ENCODE measurements at regions not wholly inside any gene's neighbourhood (a gene's known extent, or its start where the extent isn't known, plus 50 kb on each side); places are given as distances from the start of the nearest gene placed in this dataset.

DNA sequence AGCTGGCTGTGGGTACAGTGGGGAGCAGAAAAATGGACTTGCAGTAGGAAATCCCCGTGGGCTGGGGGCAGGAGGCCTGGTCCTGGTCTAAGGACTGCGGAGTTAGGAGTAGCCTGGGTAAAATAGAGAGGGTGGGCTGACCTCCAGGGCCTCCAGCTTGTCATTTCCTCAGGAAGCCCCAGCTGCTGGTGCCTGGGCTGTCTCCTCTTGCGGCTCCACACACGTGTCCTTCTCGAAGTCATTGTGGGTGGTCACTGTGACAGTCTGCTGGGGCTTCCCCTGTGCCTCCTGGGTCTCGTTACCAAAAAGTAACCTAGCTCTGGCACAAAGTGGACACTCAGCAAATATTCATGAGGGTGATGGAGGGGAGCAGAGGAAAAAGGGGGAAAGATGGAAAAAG lies 259.7 kb downstream of the FGF9 start:
- intact Hi-C loops (cut with DNase I; ENCODE audit: low total_unique reads), result no loop called here
- no peaks in the 10 kb centered on the region for H3K27me3 ChIP-seq
- TF ChIP-seq POLR2A (IDR thresholded peaks at IDR 0.05) (no peak), CTCF (IDR thresholded peaks at IDR 0.05) (no peak)
- no peaks in the 10 kb centered on the region for H3K4me1 ChIP-seq
- no peak overlapping the region for H3K27ac ChIP-seq
- 60 to 67% methylated on average over 5 to 6 of the region's 6 CpGs for WGBS, 2 donors
- DNase-seq, result no peak
- H3K9me3 ChIP-seq, result no peaks in the 10 kb centered on the region
- no peak overlapping the region for H3K4me3 ChIP-seq
- H3K36me3 ChIP-seq (ENCODE audit: low read depth, missing control alignments), result no peaks in the 10 kb centered on the region

- H3K36me3 ChIP-seq (ENCODE audit: low read depth, missing control alignments), result no peaks in the 10 kb centered on the region
- H3K4me1 ChIP-seq, result no peaks in the 10 kb centered on the region
- no peak overlapping the region for H3K27ac ChIP-seq
- DNase-seq, result no peak
- no peak overlapping the region for H3K4me3 ChIP-seq
- H3K9me3 ChIP-seq, result no peaks in the 10 kb centered on the region
- 89 to 91% methylated on average over 2 of the region's 2 CpGs for WGBS, 2 donors
- TF ChIP-seq POLR2A (IDR thresholded peaks at IDR 0.05) (no peak), CTCF (IDR thresholded peaks at IDR 0.05) (no peak)
- intact Hi-C loops (cut with DNase I; ENCODE audit: low total_unique reads), result no loop called here
- H3K27me3 ChIP-seq, result no peaks in the 10 kb centered on the region
These were observed 261.7 kb downstream of the FGF9 start for GRCh38 chr13:21932578-21932977.

- intact Hi-C loops (cut with DNase I; ENCODE audit: low total_unique reads), result no loop called here
- TF ChIP-seq POLR2A (IDR thresholded peaks at IDR 0.05) (no peak), CTCF (IDR thresholded peaks at IDR 0.05) (no peak)
These were observed 262.1 kb downstream of the FGF9 start for GRCh38 chr13:21932996-21933395.

GRCh38 chr13:21934284-21934683 lies 263.4 kb downstream of the FGF9 start:
- no peaks in the 10 kb centered on the region for H3K27me3 ChIP-seq
- no peak overlapping the region for H3K27ac ChIP-seq
- no peaks in the 10 kb centered on the region for H3K36me3 ChIP-seq (ENCODE audit: low read depth, missing control alignments)
- H3K4me3 ChIP-seq, result no peak overlapping the region
- H3K4me1 ChIP-seq, result no peaks in the 10 kb centered on the region
- 94 to 95% methylated on average over 9 of the region's 9 CpGs for WGBS, 2 donors
- H3K9me3 ChIP-seq, result no peaks in the 10 kb centered on the region
- intact Hi-C loops (cut with DNase I; ENCODE audit: low total_unique reads), result no loop called here
- TF ChIP-seq CTCF (IDR thresholded peaks at IDR 0.05) (no peak), POLR2A (IDR thresholded peaks at IDR 0.05) (no peak)
- DNase-seq, result no peak

More at GRCh38 chr13:21932996-21933395, 262.1 kb downstream of the FGF9 start:
- Histone ChIP-seq H3K4me1 (no peaks in the 10 kb centered on the region), H3K36me3 (ENCODE audit: low read depth, missing control alignments) (no peaks in the 10 kb centered on the region), H3K27ac (no peak overlapping the region), H3K27me3 (no peaks in the 10 kb centered on the region), H3K9me3 (no peaks in the 10 kb centered on the region), H3K4me3 (no peak overlapping the region)
- WGBS, 2 donors, result 80 to 81% methylated on average over 6 of the region's 6 CpGs
- no peak for DNase-seq

GRCh38 chr13:21936674-21937073 lies 265.8 kb downstream of the FGF9 start:
- intact Hi-C loops (cut with DNase I; ENCODE audit: low total_unique reads), result no loop called here
- 92 to 93% methylated on average over 4 of the region's 4 CpGs for WGBS, 2 donors
- H3K4me3 ChIP-seq, result no peak overlapping the region
- no peaks in the 10 kb centered on the region for H3K36me3 ChIP-seq (ENCODE audit: low read depth, missing control alignments)
- no peak overlapping the region for H3K27ac ChIP-seq
- H3K27me3 ChIP-seq, result no peaks in the 10 kb centered on the region
- TF ChIP-seq CTCF (IDR thresholded peaks at IDR 0.05), result no peak
- TF ChIP-seq POLR2A (IDR thresholded peaks at IDR 0.05), result no peak
- H3K4me1 ChIP-seq, result no peaks in the 10 kb centered on the region
- no peak for DNase-seq
- H3K9me3 ChIP-seq, result no peaks in the 10 kb centered on the region

Measured in testis (tissue), 2 donors.